ENCODE measurements at regions not wholly inside any gene's neighbourhood (a gene's known extent, or its start where the extent isn't known, plus 50 kb on each side); places are given as distances from the start of the nearest gene placed in this dataset.

DNA sequence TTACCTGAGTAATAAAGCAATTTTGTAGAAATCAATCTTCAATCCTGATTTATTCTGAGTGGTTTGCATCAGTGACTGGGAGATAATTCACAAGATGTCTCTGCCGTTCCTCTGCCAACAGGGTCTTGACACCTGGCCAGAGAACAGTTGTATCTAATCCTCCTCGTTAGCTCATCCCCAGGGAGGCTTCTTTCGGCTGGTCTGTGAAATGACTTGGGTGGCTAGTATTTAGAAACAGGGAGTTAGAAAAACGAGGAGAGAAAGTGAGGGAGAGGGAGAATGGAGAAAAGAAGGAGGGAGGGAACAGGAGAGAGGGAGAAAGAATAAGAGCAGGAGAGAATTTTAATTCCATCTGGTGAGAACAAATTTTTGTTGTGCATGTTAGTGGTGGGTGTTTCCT lies 600.2 kb upstream of the TLE4 start:
- TF ChIP-seq, protein P1, sequence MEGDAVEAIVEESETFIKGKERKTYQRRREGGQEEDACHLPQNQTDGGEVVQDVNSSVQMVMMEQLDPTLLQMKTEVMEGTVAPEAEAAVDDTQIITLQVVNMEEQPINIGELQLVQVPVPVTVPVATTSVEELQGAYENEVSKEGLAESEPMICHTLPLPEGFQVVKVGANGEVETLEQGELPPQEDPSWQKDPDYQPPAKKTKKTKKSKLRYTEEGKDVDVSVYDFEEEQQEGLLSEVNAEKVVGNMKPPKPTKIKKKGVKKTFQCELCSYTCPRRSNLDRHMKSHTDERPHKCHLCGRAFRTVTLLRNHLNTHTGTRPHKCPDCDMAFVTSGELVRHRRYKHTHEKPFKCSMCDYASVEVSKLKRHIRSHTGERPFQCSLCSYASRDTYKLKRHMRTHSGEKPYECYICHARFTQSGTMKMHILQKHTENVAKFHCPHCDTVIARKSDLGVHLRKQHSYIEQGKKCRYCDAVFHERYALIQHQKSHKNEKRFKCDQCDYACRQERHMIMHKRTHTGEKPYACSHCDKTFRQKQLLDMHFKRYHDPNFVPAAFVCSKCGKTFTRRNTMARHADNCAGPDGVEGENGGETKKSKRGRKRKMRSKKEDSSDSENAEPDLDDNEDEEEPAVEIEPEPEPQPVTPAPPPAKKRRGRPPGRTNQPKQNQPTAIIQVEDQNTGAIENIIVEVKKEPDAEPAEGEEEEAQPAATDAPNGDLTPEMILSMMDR (IDR thresholded peaks at IDR 0.05; ENCODE audit: insufficient read depth, low read length, poor library complexity, severe bottlenecking) = no peak
- TF ChIP-seq EZH2phosphoT487 (conservative IDR thresholded peaks at IDR 0.05; ENCODE audit: low read length) = no peak
